Trophoblast cell (in vitro differentiated cells and primary cell): ENCODE measurements at regions not wholly inside any gene's neighbourhood (a gene's known extent, or its start where the extent isn't known, plus 50 kb on each side); places are given as distances from the start of the nearest gene placed in this dataset.

Experiments
- DNase-seq, 2 donors: peaks; one replicate each; pipeline ENCODE4 v3.0.0-alpha.2; 2016
- H2AFZ ChIP-seq: 2 replicates; pipeline ENCODE4 v1.6.1; 2013; ENCODE audit warnings: low read length, moderate library complexity, mild to moderate bottlenecking; ENCODE audit not compliant: insufficient read depth, poor library complexity
- H2AK5ac ChIP-seq: 2 replicates; pipeline ENCODE4 v1.6.1; 2013; ENCODE audit warnings: mild to moderate bottlenecking, low read length
- H2BK120ac ChIP-seq: 2 replicates; pipeline ENCODE4 v1.6.1; 2013; ENCODE audit warnings: low read length, mild to moderate bottlenecking, moderate library complexity; ENCODE audit not compliant: insufficient read depth, poor library complexity
- H2BK12ac ChIP-seq: 2 replicates; pipeline ENCODE4 v1.6.1; 2013; ENCODE audit warnings: mild to moderate bottlenecking, low read length, moderate library complexity
- H2BK5ac ChIP-seq: 2 replicates; pipeline ENCODE4 v1.6.1; 2013; ENCODE audit warnings: low read length, low read depth, moderate library complexity, mild to moderate bottlenecking; ENCODE audit not compliant: poor library complexity
- H3K14ac ChIP-seq: 2 replicates; pipeline ENCODE4 v1.6.1; 2013; ENCODE audit warnings: mild to moderate bottlenecking, low read length
- H3K18ac ChIP-seq: 2 replicates; pipeline ENCODE4 v1.6.1; 2013; ENCODE audit warnings: mild to moderate bottlenecking, low read length
- H3K23ac ChIP-seq: 2 replicates; pipeline ENCODE4 v1.6.1; 2013; ENCODE audit warnings: low read length
- H3K27ac ChIP-seq: 2 replicates; pipeline ENCODE4 v1.5.1; 2013; ENCODE audit warnings: low read depth, mild to moderate bottlenecking, inconsistent platforms, low read length, moderate library complexity
- H3K27me3 ChIP-seq: 2 replicates; pipeline ENCODE4 v1.6.1; 2013; ENCODE audit warnings: inconsistent platforms, mild to moderate bottlenecking, low read length, moderate library complexity; ENCODE audit not compliant: insufficient read depth
- H3K36me3 ChIP-seq, 2 experiments: 1 replicate in 1 of 2; 2 replicates in 1 of 2; pipeline ENCODE4 v1.6.1; 2013; ENCODE audit warnings: low read length in 2 of 2, mild to moderate bottlenecking in 2 of 2, moderate library complexity in 1 of 2; ENCODE audit not compliant: insufficient read depth in 2 of 2, control insufficient read depth in 1 of 2
- H3K4ac ChIP-seq: 2 replicates; pipeline ENCODE4 v1.6.1; 2013; ENCODE audit warnings: low read depth, mild to moderate bottlenecking, low read length, moderate library complexity
- H3K4me1 ChIP-seq, 2 experiments: 1 replicate in 1 of 2; 2 replicates in 1 of 2; pipeline ENCODE4 v1.6.1; 2013; ENCODE audit warnings: low read length in 2 of 2, mild to moderate bottlenecking in 2 of 2, moderate library complexity in 1 of 2; ENCODE audit not compliant: insufficient read depth in 2 of 2, control insufficient read depth in 1 of 2
- H3K4me2 ChIP-seq: 2 replicates; pipeline ENCODE4 v1.6.1; 2013; ENCODE audit warnings: inconsistent platforms, mild to moderate bottlenecking, low read length, moderate library complexity
- H3K4me3 ChIP-seq: 2 replicates; pipeline ENCODE4 v1.5.1; 2013; ENCODE audit warnings: mild to moderate bottlenecking, low read depth, low read length, inconsistent platforms
- H3K79me1 ChIP-seq: one replicate; pipeline ENCODE4 v1.6.1; 2013; ENCODE audit warnings: low read length
- H3K79me2 ChIP-seq: 2 replicates; pipeline ENCODE4 v1.6.1; 2013; ENCODE audit warnings: low read length, mild to moderate bottlenecking; ENCODE audit not compliant: control insufficient read depth, insufficient read depth, poor library complexity
- H3K9ac ChIP-seq: 2 replicates; pipeline ENCODE4 v1.6.1; 2013; ENCODE audit warnings: mild to moderate bottlenecking, low read length
- H3K9me3 ChIP-seq: 2 replicates; pipeline ENCODE4 v1.6.1; 2013; ENCODE audit warnings: low read depth, mild to moderate bottlenecking, control low read depth, inconsistent platforms, low read length; ENCODE audit not compliant: insufficient read depth
- H4K12ac ChIP-seq: 2 replicates; pipeline ENCODE4 v1.6.1; 2013; ENCODE audit warnings: low read depth, mild to moderate bottlenecking, low read length, moderate library complexity
- H4K8ac ChIP-seq: 2 replicates; pipeline ENCODE4 v1.6.1; 2013; ENCODE audit warnings: low read depth, mild to moderate bottlenecking, low read length, moderate library complexity
- H4K91ac ChIP-seq: one replicate; pipeline ENCODE4 v1.6.1; 2013; ENCODE audit warnings: low read depth, mild to moderate bottlenecking, low read length, moderate library complexity
- WGBS: extraction: QIAGEN DNeasy Blood & Tissue Kit; methylation state at CpG from one replicate; pipeline ENCODE4 v1.1.7; 2013; ENCODE audit warnings: missing lambda C conversion rate; ENCODE audit not compliant: insufficient read length, insufficient coverage; ENCODE audit errors: extremely low coverage; 5-methylcytosine and 5-hydroxymethylcytosine counted together

DNA sequence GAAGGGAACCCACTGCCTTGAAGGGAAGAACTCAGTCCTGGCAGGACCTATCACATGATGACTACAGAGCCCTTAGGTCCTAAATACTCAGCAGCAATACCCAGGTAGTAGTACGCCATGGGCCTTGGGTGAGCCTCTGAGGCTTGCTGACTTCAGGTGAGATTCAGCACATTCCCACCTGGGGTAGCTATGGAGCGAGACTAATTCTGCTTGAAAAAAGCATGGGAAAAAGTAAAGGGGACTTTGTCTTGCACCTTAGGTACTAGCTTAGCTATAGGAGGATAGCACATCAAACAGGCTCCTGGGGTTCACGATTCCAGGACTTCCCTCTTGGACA lies 98.2 kb upstream of the MEOX2 start:
- H3K36me3 ChIP-seq: no peaks in the 10 kb centered on the region
- H4K8ac ChIP-seq: no peak overlapping the region
- no peak overlapping the region for H3K27ac ChIP-seq
- no peak overlapping the region for H3K23ac ChIP-seq
- H3K27me3 ChIP-seq: no peaks in the 10 kb centered on the region
- H3K4ac ChIP-seq: no peak overlapping the region
- H3K4me3 ChIP-seq: no peak overlapping the region
- no peak overlapping the region for H2BK12ac ChIP-seq
- DNase-seq: no peak
- no peaks in the 10 kb centered on the region for H3K79me1 ChIP-seq
- no peak overlapping the region for H4K12ac ChIP-seq
- no peaks in the 10 kb centered on the region for H3K79me2 ChIP-seq
- H3K4me2 ChIP-seq: no peak overlapping the region
- H2BK120ac ChIP-seq: no peak overlapping the region
- H3K14ac ChIP-seq: no peak overlapping the region
- H3K18ac ChIP-seq: no peak overlapping the region
- no CpG with 5 or more reads among the region's 3 CpGs for WGBS
- no peak overlapping the region for H3K9ac ChIP-seq
- H2AK5ac ChIP-seq: no peak overlapping the region
- H3K9me3 ChIP-seq: no peaks in the 10 kb centered on the region
- no peak overlapping the region for H2AFZ ChIP-seq
- H4K91ac ChIP-seq: no peak overlapping the region
- peaks cover 4% of the 10 kb centered on the region in 2 experiments for H3K4me1 ChIP-seq
- H2BK5ac ChIP-seq: no peak overlapping the region

DNA sequence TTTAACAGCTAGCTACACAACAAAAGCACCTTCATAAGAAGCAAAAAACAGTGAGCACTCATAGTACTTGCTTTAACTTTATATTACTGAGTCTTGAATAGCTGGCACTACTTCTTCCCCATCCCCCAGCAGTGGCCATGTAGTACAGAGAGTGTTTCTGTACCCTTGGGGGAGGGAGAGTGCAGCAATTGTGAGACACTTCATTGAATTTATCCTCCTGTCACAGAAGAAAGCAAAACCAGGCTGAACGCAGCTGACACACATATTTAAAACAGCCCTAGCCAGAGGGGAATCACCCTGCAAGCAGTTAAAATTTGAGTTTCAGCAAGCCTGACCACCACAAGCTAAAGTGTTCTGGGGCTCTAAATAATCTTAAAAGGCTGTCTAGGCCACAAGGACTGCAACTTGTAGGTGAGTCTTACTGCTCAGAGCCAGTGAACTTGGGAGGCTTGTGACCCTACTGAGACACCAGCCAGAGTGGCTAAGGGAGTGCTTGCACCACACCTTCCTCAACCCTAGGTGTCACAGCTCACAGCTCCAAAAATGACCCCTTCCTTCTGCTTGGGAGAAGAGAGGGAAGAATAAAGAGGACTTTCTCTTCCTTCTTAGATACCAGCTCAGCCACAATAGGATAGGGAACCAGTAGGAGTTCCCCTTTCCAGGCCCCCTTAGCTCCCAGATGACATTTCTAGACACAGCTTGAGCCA lies 97.7 kb upstream of the MEOX2 start:
- no peak for DNase-seq
- no peak overlapping the region for H3K23ac ChIP-seq
- no peak overlapping the region for H2BK5ac ChIP-seq
- H3K27me3 ChIP-seq: no peaks in the 10 kb centered on the region
- H3K36me3 ChIP-seq: no peaks in the 10 kb centered on the region
- H4K91ac ChIP-seq: no peak overlapping the region
- WGBS: no CpG with 5 or more reads among the region's 1 CpG
- no peak overlapping the region for H3K4ac ChIP-seq
- no peaks in the 10 kb centered on the region for H3K79me1 ChIP-seq
- no peak overlapping the region for H2BK120ac ChIP-seq
- H3K14ac ChIP-seq: no peak overlapping the region
- no peak overlapping the region for H2AK5ac ChIP-seq
- H2BK12ac ChIP-seq: no peak overlapping the region
- H3K18ac ChIP-seq: no peak overlapping the region
- H4K12ac ChIP-seq: no peak overlapping the region
- H3K9ac ChIP-seq: no peak overlapping the region
- no peak overlapping the region for H3K27ac ChIP-seq
- H3K4me1 ChIP-seq: peaks cover 4% of the 10 kb centered on the region in 2 experiments
- H3K79me2 ChIP-seq: no peaks in the 10 kb centered on the region
- H2AFZ ChIP-seq: no peak overlapping the region
- H4K8ac ChIP-seq: no peak overlapping the region
- no peak overlapping the region for H3K4me3 ChIP-seq
- H3K9me3 ChIP-seq: no peaks in the 10 kb centered on the region
- H3K4me2 ChIP-seq: peak overlapping the region; percentile 5

DNA sequence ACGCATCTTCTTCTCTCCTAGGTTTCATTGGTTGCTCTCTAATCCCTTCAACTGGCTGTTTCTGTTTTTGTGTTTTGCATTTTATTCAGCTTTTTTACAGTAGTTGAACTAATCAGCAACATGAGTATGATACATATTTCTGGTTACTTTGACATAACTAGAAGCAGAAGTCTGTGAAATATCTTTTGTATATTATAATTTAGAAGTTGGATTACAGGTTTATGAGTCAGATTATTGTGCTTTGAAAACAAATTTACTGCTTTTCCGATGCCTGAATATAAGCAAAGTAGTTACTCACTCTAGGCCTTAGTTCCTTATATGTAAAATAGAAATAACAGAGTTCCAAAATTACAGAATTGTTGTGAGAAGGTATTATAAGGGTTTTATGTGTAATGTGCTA lies 96.2 kb upstream of the MEOX2 start:
- Histone ChIP-seq H3K23ac (no peak overlapping the region), H3K36me3 (no peaks in the 10 kb centered on the region), H3K9me3 (no peaks in the 10 kb centered on the region), H3K79me2 (no peaks in the 10 kb centered on the region), H4K8ac (no peak overlapping the region), H2AFZ (no peak overlapping the region), H3K14ac (no peak overlapping the region), H4K91ac (no peak overlapping the region), H2AK5ac (no peak overlapping the region), H3K9ac (no peak overlapping the region), H3K4me1 (peaks cover 4% of the 10 kb centered on the region in 2 experiments), H2BK120ac (no peak overlapping the region), H3K4ac (no peak overlapping the region), H3K27ac (no peak overlapping the region), H2BK12ac (no peak overlapping the region), H3K4me2 (no peak overlapping the region), H3K18ac (no peak overlapping the region), H3K79me1 (no peaks in the 10 kb centered on the region), H4K12ac (no peak overlapping the region), H3K27me3 (no peaks in the 10 kb centered on the region), H2BK5ac (no peak overlapping the region), H3K4me3 (no peak overlapping the region)
- DNase-seq: no peak
- WGBS: no CpG with 5 or more reads among the region's 2 CpGs

DNA sequence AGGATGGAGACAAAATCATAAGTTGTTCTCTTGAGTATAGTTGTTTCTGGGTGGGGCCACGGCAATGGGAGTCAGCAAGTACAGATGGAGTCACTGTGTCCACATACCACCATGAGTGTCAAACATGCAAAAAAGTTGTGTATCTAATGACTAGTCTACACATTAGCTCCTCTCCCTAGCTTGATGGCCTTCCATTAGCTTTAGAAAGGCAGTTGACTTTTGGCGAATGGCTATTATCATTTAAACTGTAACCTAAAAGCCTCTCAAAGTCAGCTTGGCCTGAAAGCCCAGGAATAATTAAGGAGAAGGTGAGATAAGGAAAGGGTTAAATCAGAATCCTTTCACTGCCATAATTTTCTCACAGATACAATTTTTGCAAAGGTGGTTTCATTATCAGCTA lies 95.5 kb upstream of the MEOX2 start:
- Histone ChIP-seq H3K79me2 (no peaks in the 10 kb centered on the region), H3K23ac (no peak overlapping the region), H4K8ac (no peak overlapping the region), H2AFZ (no peak overlapping the region), H2BK5ac (no peak overlapping the region), H3K4ac (no peak overlapping the region), H3K4me2 (no peak overlapping the region), H4K12ac (no peak overlapping the region), H3K4me1 (peaks cover 4% of the 10 kb centered on the region in 2 experiments), H3K18ac (no peak overlapping the region), H3K14ac (no peak overlapping the region), H3K79me1 (no peaks in the 10 kb centered on the region), H3K9ac (no peak overlapping the region), H3K9me3 (no peaks in the 10 kb centered on the region), H3K27ac (no peak overlapping the region), H3K27me3 (no peaks in the 10 kb centered on the region), H2BK12ac (peak overlapping the region; percentile 31), H3K4me3 (no peak overlapping the region), H4K91ac (no peak overlapping the region), H2BK120ac (no peak overlapping the region), H3K36me3 (no peaks in the 10 kb centered on the region), H2AK5ac (no peak overlapping the region)
- no CpG with 5 or more reads among the region's 2 CpGs for WGBS
- no peak for DNase-seq
